Retina (tissue), 1 donor: ENCODE measurements at regions not wholly inside any gene's neighbourhood (a gene's known extent, or its start where the extent isn't known, plus 50 kb on each side); places are given as distances from the start of the nearest gene placed in this dataset.

Experiments
- DNase-seq: peaks from one replicate; pipeline ENCODE4 v3.0.0-alpha.2; 2016

DNA sequence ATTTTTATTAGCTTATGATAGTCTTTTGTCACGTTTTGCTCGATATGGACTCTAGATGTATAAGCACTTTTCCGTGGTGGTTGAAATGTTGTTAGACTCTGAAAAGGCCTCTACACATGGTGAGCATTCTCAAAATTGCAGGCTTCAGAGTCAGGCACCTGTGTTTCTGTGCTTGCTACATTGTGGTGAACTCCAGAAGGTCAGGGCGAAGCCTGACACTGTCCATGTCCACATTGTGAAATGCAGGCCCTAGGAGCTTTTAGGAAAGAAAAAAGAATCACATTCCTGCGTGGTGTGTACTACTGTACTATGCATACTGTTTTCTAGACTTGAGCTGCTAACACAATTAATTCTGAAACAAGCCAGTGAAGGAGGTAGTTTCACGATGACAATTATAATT is 86.3 kb downstream of the HS3ST1 start:
- DNase-seq = no peak

- DNase-seq = no peak
These were observed 87.2 kb downstream of the HS3ST1 start for GRCh38 chr4:11341337-11342043.

- no peak for DNase-seq
These were observed 89.5 kb downstream of the HS3ST1 start for GRCh38 chr4:11338956-11339782.

DNA sequence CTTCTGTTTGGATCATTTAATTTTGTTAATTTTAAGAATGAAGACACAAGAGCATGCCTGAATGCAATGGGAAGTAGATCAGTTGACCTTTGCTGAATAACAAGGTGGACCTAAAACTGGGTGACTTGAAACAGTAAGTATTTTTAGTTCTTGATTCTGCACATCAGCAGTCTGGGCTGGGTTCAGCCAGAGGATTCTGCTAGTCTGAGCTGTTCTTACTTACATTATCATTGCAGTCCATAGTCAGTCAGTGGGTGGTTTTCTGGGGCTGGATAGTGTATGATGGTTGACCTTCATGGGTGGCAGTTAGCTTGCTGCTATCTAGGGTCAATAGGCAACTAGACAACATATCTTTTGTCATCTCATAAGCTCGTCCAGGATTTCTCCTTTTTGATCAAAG is 91.4 kb downstream of the HS3ST1 start:
- DNase-seq = no peak

- DNase-seq = no peak
These were observed 92.3 kb downstream of the HS3ST1 start for GRCh38 chr4:11336435-11336834.

- DNase-seq = no peak
These were observed 93.8 kb downstream of the HS3ST1 start for GRCh38 chr4:11334887-11335286.

- DNase-seq = no peak
These were observed 100.3 kb downstream of the HS3ST1 start for GRCh38 chr4:11328401-11328800.

DNA sequence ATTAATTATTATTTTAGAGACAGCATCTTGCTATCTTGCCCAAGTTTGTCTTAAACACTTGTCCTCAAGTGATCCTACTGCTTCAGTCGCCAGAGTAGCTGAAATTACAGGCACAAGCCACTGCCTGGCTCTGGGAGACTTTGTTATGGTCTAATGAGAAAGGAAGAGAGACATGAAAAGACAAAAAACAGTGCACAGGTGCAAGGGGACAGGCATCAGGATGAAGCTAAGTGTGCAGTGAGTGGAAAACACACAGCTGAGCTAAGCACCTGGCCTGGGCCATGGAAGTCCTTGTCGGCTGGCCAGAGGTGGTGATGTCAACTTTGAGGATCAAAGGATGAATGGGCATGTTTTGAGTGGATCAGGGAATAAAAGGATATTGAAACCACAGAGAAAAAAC is 102.7 kb downstream of the HS3ST1 start:
- no peak for DNase-seq

GRCh38 chr4:11323771-11324170 is 104.9 kb downstream of the HS3ST1 start:
- no peak for DNase-seq

DNA sequence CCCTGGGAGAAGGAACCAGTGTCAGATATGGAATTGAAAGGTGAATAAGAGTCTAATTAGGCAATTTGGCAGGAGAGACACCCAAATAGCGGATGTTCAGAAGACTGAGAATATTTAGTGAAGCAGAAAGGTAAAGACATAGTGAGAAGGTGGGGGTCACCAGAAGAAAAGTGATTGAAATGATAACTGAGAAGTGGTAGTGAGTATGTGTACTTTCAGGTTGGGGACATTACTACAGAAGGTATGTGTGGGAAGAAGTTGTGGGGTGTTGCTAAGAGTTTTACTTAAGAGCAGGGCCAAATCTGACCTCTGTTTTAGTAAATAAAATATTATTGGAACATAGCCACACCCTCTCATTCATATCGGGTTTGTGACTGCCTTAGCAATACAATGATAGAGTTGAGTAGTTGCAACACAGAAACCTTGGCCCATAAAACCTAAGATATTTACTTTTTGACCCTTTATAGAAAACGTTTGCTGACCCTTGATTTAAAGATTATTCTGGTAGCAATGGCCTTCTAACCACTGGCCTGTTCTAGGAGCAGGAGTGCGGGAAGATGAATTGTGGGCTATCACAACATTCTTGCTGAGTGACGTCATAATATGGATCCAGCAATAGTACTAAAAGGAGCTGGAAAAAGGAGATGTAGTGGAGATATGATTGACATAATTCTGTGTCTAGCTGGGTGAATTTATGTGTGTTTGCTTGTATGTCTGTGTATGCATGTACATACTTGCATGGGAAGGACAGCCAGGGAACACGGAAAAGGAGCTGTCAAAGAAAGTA is 115.3 kb downstream of the HS3ST1 start:
- DNase-seq = no peak

GRCh38 chr4:11312389-11312788 is 116.3 kb downstream of the HS3ST1 start:
- no peak for DNase-seq

GRCh38 chr4:11301075-11301660 is 127.5 kb downstream of the HS3ST1 start:
- no peak for DNase-seq

DNA sequence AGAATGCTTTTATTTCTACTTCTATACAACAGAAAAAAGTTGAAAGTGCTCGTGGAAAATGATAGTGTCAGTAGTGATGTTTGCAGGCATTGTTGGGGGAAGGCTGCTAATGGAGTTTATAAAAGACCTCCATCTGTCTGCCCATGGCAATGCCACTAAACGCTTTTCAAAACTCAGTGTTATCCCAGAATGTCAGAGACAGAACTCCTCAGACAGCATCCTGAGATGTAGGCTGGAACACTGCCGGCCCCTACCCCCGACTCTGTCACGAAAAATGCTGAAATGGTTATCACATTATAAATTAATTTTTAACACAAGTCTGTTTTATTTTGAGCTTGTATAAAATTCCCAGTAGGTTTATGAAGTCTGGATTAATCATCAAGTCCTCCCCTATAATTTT is 128.9 kb downstream of the HS3ST1 start:
- DNase-seq = no peak

DNA sequence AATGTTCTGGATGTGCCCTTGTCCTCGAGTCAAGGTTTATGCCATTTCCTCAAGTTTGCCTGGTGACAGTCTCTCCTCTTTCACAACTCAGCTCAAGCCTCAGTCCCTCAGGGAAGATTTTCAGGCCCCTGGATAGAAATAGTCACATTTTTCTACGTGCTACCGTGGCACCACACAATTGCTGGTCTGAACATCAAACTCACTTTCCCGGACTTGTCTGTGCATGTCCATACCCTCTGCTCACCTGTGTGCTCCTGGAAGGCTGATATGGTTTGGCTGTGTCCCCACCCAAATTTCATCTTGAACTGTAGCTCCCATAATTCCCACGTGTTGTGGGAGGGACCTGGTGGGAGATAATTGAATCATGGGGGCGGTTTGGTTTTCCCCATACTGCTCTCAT is 129.7 kb downstream of the HS3ST1 start:
- no peak for DNase-seq

DNA sequence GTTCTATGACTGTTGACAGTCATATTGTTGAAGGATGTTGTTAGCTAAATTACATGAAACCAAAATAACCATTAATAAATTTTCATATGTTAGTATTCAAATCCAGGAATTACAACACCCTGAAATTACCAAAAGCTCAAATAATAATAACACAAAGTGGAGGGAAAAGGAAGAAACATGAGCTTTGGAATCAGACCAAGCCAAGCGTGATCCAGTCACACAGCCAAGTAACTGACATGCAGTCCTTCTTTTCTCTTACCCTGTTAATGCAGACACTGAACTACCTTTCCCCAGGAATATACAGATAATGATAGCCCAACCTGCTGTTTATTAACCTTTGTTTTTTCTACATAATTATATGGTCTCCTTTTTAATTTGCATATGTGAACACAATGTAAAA is 130.2 kb downstream of the HS3ST1 start:
- no peak for DNase-seq

DNA sequence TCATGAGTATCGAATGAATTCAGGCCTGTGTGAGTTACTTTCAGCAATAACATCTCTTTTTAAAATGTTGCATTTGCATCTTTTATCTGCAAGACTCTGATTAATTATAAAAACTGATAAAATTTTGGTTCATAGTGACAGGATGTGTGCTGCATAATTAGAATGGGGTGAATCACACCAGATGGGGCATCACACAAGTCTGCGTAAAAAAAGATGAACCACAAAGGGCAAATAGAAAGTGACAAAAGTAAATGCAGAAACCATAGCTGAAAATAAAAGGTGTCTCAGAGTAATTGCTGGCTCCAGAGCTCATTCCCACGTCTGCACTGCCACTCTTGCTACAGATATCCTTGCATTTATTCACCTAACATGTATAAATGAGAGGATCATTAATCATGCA is 131.1 kb downstream of the HS3ST1 start:
- DNase-seq = no peak

DNA sequence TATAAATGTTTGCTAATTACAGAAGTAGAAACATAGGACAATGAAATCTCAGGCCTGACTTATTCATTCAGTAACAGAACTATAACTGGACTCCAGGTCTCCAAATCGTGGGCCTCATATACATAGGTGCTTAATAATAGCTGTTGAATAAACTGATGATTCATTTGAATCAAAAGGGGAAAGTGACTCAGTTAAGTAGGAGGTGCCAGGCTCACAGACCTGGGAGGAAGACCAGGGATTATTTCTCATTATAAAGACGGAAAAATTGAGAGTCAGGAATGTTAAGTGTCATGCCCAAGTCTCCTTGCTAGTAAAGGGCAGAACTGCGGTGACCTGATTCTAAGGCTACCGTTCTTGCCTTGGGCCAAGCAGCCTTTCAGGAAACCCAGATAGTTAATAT is 131.5 kb downstream of the HS3ST1 start:
- no peak for DNase-seq

DNA sequence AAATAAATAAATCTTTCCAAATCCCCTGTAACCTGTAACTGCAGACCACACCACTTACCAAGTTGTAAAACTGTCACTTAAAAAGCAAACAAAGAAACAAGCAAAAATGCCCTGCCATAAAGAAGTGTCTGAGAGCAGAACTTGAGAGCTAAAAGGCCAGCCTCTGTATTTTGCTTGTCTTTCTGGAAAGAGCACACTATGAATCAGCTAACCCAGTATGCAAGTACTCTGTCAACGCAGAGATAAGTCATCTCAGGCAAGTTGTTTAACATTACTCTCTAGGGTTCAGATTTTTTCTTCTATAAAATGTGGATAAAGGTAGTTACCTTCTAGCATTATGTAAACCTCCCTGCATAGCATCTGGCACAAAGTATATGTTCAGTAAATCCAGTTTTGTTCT is 134.8 kb downstream of the HS3ST1 start:
- no peak for DNase-seq

- DNase-seq = no peak
These were observed 141.6 kb downstream of the HS3ST1 start for GRCh38 chr4:11287055-11287454.

DNA sequence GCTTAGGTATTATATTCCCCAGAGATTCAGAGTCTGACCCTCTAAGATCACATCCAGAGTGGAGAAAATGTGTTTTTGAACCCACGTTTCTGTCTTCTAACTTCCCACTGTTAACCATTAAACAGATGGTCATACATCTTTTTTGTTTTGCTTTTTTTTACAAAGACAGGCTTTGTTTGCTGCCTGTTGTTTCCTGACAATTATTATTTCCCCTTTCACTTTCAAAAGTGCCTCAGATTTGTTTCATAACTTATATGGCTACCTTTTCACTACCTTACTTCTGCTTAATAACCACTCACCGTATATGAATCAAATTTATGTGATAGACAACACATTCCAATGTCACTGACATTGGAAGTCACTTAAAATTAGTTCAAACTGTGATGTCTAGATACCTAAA is 142.2 kb downstream of the HS3ST1 start:
- DNase-seq = no peak

DNA sequence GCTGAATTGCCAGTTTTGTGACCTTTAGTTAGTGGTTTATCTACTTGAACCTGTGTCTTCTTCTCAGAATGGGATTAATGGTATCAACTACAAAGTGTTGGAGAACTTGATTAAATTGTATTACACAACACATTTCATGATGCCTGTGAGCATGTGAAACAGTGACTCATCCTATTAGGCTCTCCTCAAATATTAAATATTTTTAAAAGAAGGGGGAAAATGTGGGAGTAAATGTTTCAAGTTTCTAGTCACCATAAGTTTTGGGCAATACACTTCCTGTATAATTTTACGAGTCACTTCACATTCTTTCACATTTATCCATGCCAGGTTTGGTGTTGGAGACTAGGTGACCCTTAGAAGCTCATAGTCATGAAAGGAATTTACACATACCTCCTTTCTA is 147.0 kb downstream of the HS3ST1 start:
- DNase-seq = no peak

GRCh38 chr4:11271263-11271662 is 157.4 kb downstream of the HS3ST1 start:
- no peak for DNase-seq

DNA sequence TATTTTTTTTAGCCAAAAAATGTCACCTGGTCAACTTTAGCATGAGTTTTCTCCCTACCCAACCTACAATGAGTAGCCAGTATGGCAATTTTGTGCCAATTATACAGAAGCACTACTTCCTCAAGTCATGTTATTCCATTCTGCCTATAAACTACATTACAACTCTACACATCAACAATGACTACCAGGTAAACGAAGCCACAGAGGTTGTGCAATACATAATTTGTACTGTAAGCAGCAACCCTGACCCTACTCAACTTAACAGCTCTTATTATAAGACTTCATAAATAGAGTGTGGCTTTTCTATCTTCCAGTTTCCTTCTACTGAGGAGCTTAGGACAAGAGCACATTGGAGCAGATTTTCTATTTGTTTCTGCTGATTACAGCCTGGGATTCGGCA is 160.5 kb downstream of the HS3ST1 start:
- DNase-seq = no peak
